Fibroblast of the aortic adventitia (primary cell): ENCODE measurements at regions not wholly inside any gene's neighbourhood (a gene's known extent, or its start where the extent isn't known, plus 50 kb on each side); places are given as distances from the start of the nearest gene placed in this dataset.
A peak's percentile ranks its signal among the peaks of the same experiment; 100 is the strongest.

Source experiments
- DNase-seq: peaks from one replicate; pipeline ENCODE4 v3.0.0-alpha.2; 2010; ENCODE audit warnings: low read depth
- H3K4me3 ChIP-seq: 2 replicates; pipeline ENCODE4 v1.5.1; 2011; ENCODE audit warnings: low read depth, mild to moderate bottlenecking, control low read depth, low read length, moderate library complexity
- CTCF ChIP-seq: IDR thresholded peaks from 2 replicates; pipeline ENCODE4 v1.5.1; 2011; ENCODE audit warnings: mild to moderate bottlenecking, low read length, control low read depth, inconsistent platforms; ENCODE audit not compliant: insufficient read depth

GRCh38 chr12:82203086-82203485 lies 155.1 kb downstream of the CCDC59 start:
- H3K4me3 ChIP-seq, result no peak overlapping the region
- no peak for TF ChIP-seq CTCF
- DNase-seq, result no peak

GRCh38 chr12:82187595-82187994 lies 170.6 kb downstream of the CCDC59 start:
- DNase-seq, result no peak
- no peak for TF ChIP-seq CTCF
- no peak overlapping the region for H3K4me3 ChIP-seq

- no peak for TF ChIP-seq CTCF
- DNase-seq, result no peak
- no peak overlapping the region for H3K4me3 ChIP-seq
Observed at GRCh38 chr12:82187011-82187410, 171.2 kb downstream of the CCDC59 start.

- no peak overlapping the region for H3K4me3 ChIP-seq
- DNase-seq, result no peak
- no peak for TF ChIP-seq CTCF
Observed at GRCh38 chr12:82186282-82186681, 171.9 kb downstream of the CCDC59 start.

- no peak overlapping the region for H3K4me3 ChIP-seq
- no peak for TF ChIP-seq CTCF
- DNase-seq, result no peak
Observed at GRCh38 chr12:82184844-82185243, 173.3 kb downstream of the CCDC59 start.

- no peak for TF ChIP-seq CTCF
- H3K4me3 ChIP-seq, result no peak overlapping the region
- peak; percentile 0 for DNase-seq
Observed at GRCh38 chr12:82182601-82183190, 175.5 kb downstream of the CCDC59 start.
